HuH-7.5 (cell line): ENCODE measurements at regions not wholly inside any gene's neighbourhood (a gene's known extent, or its start where the extent isn't known, plus 50 kb on each side); places are given as distances from the start of the nearest gene placed in this dataset.

Experiments used
- DNase-seq: peaks from one replicate; pipeline ENCODE4 v3.0.0; 2011; ENCODE audit warnings: low spot score

DNA sequence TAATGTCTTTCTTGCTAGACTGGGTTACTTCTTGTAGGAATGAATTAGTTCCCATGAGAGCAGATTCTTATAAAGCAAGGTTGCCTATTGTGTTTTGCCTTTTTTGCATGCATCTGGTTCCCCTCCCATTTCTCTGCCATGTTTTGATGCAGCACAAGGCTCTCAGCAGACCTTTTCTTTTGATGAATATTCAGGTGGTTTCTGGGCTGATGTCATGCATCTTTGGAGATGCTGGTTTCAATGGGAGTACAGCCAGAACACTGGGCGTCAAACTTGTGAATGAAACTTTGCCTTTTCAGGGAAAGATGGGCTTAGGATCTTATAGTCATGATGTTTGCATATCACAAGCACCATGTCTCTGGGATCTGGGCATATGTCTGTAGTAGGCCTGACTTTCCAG, 111.7 kb upstream of the CCL2 start:
- DNase-seq, result no peak

DNA sequence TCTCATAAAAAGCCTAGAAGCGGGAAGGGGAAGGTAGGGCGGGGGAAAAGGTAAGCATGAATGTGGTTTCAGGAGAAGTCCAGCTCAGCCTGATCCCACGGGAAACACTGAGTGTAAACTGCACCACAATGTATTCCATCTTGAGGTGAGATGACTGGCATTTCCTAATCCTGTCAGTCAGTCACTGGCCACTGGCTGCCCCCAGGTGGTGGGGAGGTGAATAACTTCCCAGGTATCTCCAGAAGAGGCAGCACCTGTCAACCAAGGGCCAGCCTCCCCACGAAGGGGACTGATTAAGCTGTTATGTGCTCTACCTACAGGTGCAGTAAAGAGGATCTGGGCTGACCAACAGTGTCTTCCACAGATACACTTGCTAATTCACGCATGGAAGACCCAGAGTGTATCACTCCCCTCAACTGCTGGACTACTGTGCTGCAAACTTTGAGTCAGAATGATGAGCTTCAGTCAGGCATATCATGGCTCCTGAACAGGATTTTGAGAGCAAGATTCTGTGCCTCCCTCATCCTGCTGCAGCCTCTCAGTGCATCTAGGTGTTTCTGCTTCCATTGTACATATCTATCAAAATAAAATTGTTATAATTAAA, 108.5 kb upstream of the CCL2 start:
- DNase-seq, result peak; percentile 13

- DNase-seq, result no peak
Observed at GRCh38 chr17:34151102-34151501, 104.0 kb upstream of the CCL2 start.

DNA sequence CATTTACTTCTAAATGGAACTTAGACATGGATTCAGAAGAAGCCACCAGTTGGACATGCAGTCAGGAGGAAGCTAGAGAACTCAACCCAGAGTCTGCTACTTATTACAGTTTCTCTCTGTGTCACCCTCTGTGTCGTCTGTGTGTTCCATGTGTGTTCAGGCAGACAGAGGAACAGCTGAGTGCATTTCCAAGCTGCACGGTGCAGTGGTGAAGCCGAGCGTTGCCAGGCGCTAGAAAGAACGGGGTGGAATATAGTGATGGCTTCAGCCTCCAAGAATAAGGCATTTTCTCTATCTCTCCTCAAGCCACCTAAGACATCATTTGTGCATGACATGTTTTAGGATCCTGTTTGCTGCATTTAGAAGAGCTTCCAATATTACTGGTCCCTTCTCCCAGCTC, 101.1 kb upstream of the CCL2 start:
- DNase-seq, result no peak

- DNase-seq, result no peak
Observed at GRCh38 chr17:34154961-34155730, 99.9 kb upstream of the CCL2 start.

DNA sequence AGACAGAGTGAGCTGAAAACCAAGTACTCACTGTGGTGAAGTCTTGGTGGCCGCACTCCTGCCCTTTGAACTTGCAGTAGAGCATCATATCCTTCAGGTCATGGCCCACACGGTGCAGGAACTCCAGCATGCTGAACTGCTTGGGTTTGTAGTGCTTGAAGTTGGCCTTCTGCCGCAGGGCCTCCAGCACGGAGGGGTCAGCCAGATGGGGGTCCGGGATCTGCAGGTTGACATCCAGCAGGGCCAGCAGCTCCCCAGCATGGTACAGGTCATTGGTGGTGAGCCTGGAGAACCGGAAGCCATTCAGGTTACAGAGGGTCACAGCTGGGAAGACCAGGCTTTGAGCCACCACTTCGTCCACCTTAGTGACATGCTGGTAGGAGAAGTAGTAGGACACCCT, 99.1 kb upstream of the CCL2 start:
- no peak for DNase-seq

DNA sequence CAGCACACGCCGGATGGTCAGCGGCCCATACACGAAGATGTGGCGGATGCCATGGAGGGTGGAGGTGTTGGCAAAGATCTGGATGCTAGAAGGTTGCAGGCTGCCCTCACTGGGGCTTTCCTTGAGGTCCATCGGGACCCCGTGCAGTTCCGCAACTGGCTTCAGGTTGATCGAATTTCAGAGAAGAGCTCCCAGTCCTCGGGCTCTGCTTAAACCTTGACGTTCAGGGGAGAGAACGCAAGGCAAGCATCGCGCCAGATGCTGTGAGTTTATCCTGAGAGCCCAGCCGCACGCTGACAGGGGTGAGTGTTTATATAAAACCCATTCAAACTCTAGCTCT, 98.7 kb upstream of the CCL2 start:
- no peak for DNase-seq

DNA sequence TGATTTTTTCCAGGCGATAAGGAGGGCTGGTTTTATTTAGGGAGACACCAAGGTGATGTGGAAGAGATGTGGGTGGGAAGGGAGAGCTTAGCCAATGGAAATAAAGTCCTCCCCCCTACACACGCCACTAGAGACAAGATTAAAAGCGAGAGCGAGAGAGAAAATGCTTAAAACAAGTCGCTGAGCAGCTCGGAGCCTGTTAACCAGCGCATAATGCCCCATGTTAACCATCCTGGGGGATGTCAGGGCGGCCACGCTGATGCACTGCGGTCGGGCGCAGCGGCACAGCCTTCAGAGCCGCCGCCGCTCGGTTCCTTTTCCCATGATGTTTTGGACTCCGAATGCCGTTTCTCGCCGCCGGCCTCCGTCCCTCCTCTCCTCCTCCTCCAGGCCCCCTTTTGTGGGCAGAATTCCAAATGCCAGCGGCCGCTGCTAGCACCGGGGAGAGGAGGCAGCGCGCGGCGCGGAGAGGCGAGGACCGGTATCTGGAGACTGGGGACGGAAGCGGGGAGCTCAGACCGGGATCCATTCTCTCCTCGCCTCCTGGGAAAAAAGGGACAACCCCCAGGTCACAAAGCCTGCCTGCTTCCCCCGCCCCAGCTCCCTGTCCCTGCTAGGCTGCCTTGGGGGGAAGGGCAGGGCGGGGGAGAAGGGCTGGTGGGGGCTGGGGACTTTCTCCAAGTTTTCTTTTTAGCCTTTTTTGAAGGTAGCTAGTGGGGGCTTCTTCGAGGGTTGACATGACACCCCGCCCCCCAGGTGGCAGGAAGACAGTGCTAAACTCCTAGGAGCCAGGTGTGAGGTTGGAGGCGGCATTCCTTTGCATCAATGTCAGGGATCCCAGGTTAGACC, 98.1 kb upstream of the CCL2 start:
- DNase-seq, result no peak

GRCh38 chr17:34161690-34162089, 93.4 kb upstream of the CCL2 start:
- no peak for DNase-seq

- no peak for DNase-seq
Observed at GRCh38 chr17:34163123-34163522, 92.0 kb upstream of the CCL2 start.

GRCh38 chr17:34163646-34164045, 91.4 kb upstream of the CCL2 start:
- no peak for DNase-seq

- no peak for DNase-seq
Observed at GRCh38 chr17:34164837-34165236, 90.2 kb upstream of the CCL2 start.

DNA sequence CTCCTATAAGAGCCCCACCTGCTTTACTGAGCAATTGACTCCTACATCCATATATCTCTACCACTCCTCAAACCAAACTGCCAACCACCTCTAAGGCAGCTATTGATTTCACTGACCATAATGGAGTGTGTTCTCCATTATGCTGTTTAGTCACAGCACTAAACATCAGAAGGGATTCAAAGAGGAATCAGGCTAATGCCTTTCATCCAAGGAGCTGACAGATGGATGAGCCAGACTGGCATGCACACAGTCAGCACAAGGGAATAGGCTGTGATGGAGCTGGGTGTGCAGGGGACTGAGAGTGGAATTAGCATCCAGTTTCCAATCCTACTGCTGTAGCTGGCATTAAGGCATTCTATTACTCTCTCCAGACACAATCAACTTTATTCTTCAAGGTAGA, 88.7 kb upstream of the CCL2 start:
- no peak for DNase-seq

DNA sequence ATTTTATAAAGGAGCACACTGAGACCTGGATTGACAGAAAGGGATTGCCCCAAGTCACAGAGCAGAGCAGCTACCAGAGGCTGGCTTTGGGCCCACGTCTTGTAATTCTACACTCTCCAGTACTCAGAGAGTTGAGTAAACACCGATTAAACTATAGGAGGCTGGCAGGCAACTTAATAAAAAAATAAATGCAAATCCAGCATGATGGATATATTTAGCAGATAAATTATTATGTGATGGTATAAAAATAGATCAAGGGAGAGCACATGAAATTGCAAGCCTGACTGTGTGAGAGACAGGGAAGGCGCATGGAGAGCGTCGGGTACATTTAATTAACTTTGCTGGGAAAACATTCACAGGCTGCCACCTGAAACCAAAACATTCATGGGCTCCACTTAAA, 87.7 kb upstream of the CCL2 start:
- no peak for DNase-seq

GRCh38 chr17:34168989-34169388, 86.1 kb upstream of the CCL2 start:
- DNase-seq, result no peak

DNA sequence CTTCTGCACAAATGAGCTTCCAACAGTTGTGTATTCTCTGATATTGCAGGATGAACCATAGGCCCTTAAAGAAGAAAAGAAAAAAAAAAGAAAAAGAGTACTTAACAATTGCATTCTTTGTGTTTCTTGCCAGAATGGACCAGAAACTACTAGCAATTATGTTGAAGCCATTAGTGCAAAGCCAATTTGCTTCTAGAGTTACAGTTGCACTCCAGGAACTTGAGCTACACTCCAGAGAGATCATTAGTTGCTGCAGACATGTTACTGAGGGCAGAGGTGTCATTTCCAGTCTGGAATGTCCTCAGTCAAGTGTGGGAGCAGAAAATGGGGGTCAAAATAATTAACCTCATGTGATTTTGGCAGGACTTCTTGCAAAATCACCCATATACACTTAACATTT, 85.6 kb upstream of the CCL2 start:
- DNase-seq, result no peak

- peak; percentile 28 for DNase-seq
Observed at GRCh38 chr17:34171245-34171818, 83.8 kb upstream of the CCL2 start.

GRCh38 chr17:34172390-34172918, 82.6 kb upstream of the CCL2 start:
- DNase-seq, result no peak

- DNase-seq, result no peak
Observed at GRCh38 chr17:34173241-34173640, 81.8 kb upstream of the CCL2 start.

DNA sequence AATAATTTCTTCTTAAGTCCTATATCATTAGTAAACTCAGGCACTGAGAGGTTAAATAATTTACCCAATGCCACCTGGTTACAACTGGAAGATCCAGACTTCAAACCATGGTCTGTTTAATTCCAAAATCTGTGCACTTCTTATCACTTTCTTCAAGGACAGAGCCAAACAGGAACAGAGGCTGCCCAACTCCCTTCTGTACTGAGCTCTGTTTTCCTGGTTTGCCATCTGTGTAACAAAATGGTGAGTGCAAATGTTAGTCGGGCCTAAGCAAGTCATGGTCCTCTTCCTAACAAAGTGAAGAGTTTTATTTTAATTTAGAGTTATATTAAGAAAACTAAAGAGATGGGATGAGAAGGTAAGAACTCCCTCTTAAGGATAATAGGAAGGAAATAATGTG, 80.6 kb upstream of the CCL2 start:
- no peak for DNase-seq

GRCh38 chr17:34176440-34176839, 78.6 kb upstream of the CCL2 start:
- DNase-seq, result no peak

DNA sequence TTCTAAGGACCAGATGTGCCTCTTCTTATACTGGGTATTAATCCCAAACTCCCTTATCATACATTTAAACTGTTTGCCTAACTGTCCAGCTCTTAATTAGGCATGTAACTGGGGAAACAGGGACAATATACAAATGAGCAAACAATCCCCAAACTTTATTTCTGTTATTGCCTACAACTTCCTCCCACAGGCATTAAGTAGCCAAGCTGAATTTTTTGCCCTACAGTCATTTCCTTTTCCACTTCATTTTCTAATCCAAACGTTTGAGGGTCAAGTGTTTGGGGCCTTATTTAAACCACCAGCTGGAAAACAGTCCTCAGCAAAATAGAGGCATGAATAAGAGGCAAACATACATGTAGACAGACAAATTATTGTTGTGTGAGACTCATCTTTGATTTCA, 77.4 kb upstream of the CCL2 start:
- DNase-seq, result no peak

- DNase-seq, result no peak
Observed at GRCh38 chr17:34178092-34178491, 77.0 kb upstream of the CCL2 start.
